Uterus (tissue), 3 donors: ENCODE measurements at regions not wholly inside any gene's neighbourhood (a gene's known extent, or its start where the extent isn't known, plus 50 kb on each side); places are given as distances from the start of the nearest gene placed in this dataset.

Source experiments
- DNase-seq, 2 donors: peaks; one replicate each; pipeline ENCODE4 v3.0.0-alpha.2; 2019 to 2020
- H3K27ac ChIP-seq, 2 donors: fragments of 200-600 bp; sonication (generic); 1 replicate in 1 of 2; 2 replicates in 1 of 2; pipeline ENCODE4 v1.5.1; 2016 to 2018
- H3K27me3 ChIP-seq, 2 donors: fragments of 200-600 bp; sonication (generic); one replicate each; pipeline ENCODE4 v1.5.1; 2018 to 2019; ENCODE audit warnings: control low read depth in 1 of 2
- H3K36me3 ChIP-seq, 2 donors: fragments of 200-600 bp; sonication (generic); one replicate each; pipeline ENCODE4 v1.5.1; 2019; ENCODE audit warnings: control low read depth in 1 of 2
- H3K4me1 ChIP-seq, 2 donors: fragments of 200-600 bp; sonication (generic); one replicate each; pipeline ENCODE4 v1.5.1; 2018 to 2019; ENCODE audit warnings: control low read depth in 1 of 2
- H3K4me3 ChIP-seq, 2 donors: fragments of 200-600 bp; sonication (generic); 1 replicate in 1 of 2; 2 replicates in 1 of 2; pipeline ENCODE4 v1.5.1; 2018 to 2019; ENCODE audit warnings: mild to moderate bottlenecking in 1 of 2
- H3K9me3 ChIP-seq, 2 donors: fragments of 200-600 bp; sonication (generic); one replicate each; pipeline ENCODE4 v1.5.1; 2019; ENCODE audit warnings: control low read depth in 1 of 2
- CTCF ChIP-seq, 4 experiments: fragments of 200-600 bp in 2 of 4; fragments of 450-650 bp in 2 of 4; sonication (generic) in 2 of 4; IDR thresholded peaks; one replicate each; pipeline ENCODE4 v1.5.1; 2016 to 2019; ENCODE audit warnings: antibody characterized with exemption in 4 of 4, mild to moderate bottlenecking in 2 of 4, moderate library complexity in 1 of 4
- POLR2A ChIP-seq, 2 donors: fragments of 450-650 bp; IDR thresholded peaks; one replicate each; pipeline ENCODE4 v1.6.1; 2016; ENCODE audit warnings: antibody characterized with exemption in 2 of 2, mild to moderate bottlenecking in 1 of 2, moderate library complexity in 1 of 2
- intact Hi-C: fragments of 100-400 bp; cut with DNase I; formaldehyde crosslinking; loops from one replicate; pipeline ENCODE4 v1.15.1; 2023; ENCODE audit warnings: low total_unique reads
- donor health status: DM: yes; HTN: yes; CAD: no.

- Histone ChIP-seq H3K27me3 (no peaks in the 10 kb centered on the region), H3K9me3 (no peaks in the 10 kb centered on the region), H3K4me3 (no peak overlapping the region), H3K4me1 (no peaks in the 10 kb centered on the region), H3K27ac (no peak overlapping the region), H3K36me3 (no peaks in the 10 kb centered on the region)
- DNase-seq: no peak
- TF ChIP-seq CTCF (IDR thresholded peaks at IDR 0.05): no peak
- TF ChIP-seq POLR2A (IDR thresholded peaks at IDR 0.05): no peak
- intact Hi-C loops: no loop called here
Observed at GRCh38 chr17:83185023-83186002, 105.9 kb downstream of the METRNL start.

- no peaks in the 10 kb centered on the region for H3K4me1 ChIP-seq
- H3K36me3 ChIP-seq: no peaks in the 10 kb centered on the region
- H3K27ac ChIP-seq: no peak overlapping the region
- intact Hi-C loops: no loop called here
- H3K27me3 ChIP-seq: no peaks in the 10 kb centered on the region
- H3K4me3 ChIP-seq: no peak overlapping the region
- no peak for TF ChIP-seq CTCF (IDR thresholded peaks at IDR 0.05)
- TF ChIP-seq POLR2A (IDR thresholded peaks at IDR 0.05): no peak
- H3K9me3 ChIP-seq: no peaks in the 10 kb centered on the region
- no peak for DNase-seq
Observed at GRCh38 chr17:83186226-83186625, 106.8 kb downstream of the METRNL start.

- Histone ChIP-seq H3K9me3 (no peaks in the 10 kb centered on the region), H3K27me3 (no peaks in the 10 kb centered on the region), H3K4me1 (no peaks in the 10 kb centered on the region), H3K27ac (no peak overlapping the region), H3K36me3 (no peaks in the 10 kb centered on the region), H3K4me3 (no peak overlapping the region)
- no peak for DNase-seq
- TF ChIP-seq POLR2A (IDR thresholded peaks at IDR 0.05): no peak
- intact Hi-C loops: no loop called here
Observed at GRCh38 chr17:83186751-83187421, 107.5 kb downstream of the METRNL start.

GRCh38 chr17:83187782-83188311, 108.4 kb downstream of the METRNL start:
- H3K4me1 ChIP-seq: no peaks in the 10 kb centered on the region
- no peak overlapping the region for H3K4me3 ChIP-seq
- H3K27me3 ChIP-seq: no peaks in the 10 kb centered on the region
- intact Hi-C loops: no loop called here
- no peak overlapping the region for H3K27ac ChIP-seq
- no peaks in the 10 kb centered on the region for H3K9me3 ChIP-seq
- DNase-seq: no peak
- TF ChIP-seq POLR2A (IDR thresholded peaks at IDR 0.05) (no peak), CTCF (IDR thresholded peaks at IDR 0.05) (no peak)
- no peaks in the 10 kb centered on the region for H3K36me3 ChIP-seq

- Histone ChIP-seq H3K27me3 (no peaks in the 10 kb centered on the region), H3K27ac (no peak overlapping the region), H3K4me1 (no peaks in the 10 kb centered on the region), H3K36me3 (no peaks in the 10 kb centered on the region), H3K9me3 (no peaks in the 10 kb centered on the region), H3K4me3 (no peak overlapping the region)
- intact Hi-C loops: no loop called here
- TF ChIP-seq CTCF (IDR thresholded peaks at IDR 0.05) (no peak), POLR2A (IDR thresholded peaks at IDR 0.05) (no peak)
- DNase-seq: peak; percentile 18 to 24
Observed at GRCh38 chr17:83189044-83190003, 109.9 kb downstream of the METRNL start.
